ENCODE measurements at regions not wholly inside any gene's neighbourhood (a gene's known extent, or its start where the extent isn't known, plus 50 kb on each side); places are given as distances from the start of the nearest gene placed in this dataset.

DNA sequence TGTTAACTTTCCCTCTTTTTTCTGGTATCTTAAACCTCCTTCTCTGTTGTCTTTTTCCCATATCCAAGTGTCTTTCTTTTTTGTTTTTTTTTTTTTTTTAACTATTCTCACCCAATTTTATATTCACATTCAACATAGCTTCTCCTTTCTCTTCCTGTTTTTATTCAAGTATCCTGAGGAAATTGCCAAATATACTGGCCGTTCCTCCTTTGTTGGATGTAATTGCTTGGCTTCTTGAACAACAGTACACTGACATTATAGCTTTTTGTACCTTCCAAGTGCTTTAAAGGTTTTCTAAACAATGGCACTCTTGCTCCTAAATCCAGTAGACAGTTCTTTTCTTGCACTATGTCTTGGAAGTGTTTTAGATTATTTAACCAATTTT, 1146.8 kb downstream of the MAT2B start:
- DNase-seq (no peak), ATAC-seq (no peak)
- CTCF ChIA-PET = no interaction called here
- Mint-ChIP-seq H3K27me3 (no peaks in the 10 kb centered on the region), H3K9me3 (peaks cover 0 to 13% (median 4%) of the 10 kb centered on the region in 11 donors), H3K36me3 (no peaks in the 10 kb centered on the region), H3K4me3 (no peak overlapping the region), H3K27ac (no peak overlapping the region), H3K4me1 (peaks cover 0 to 1% (median 0%) of the 10 kb centered on the region in 7 donors)
- intact Hi-C loops (cut with micrococcal nuclease) = no loop called here
- no peaks in the 10 kb centered on the region for H3K4me1 ChIP-seq (ENCODE audit: control insufficient read depth in 2 of 2, insufficient read depth in 2 of 2, low read length in 2 of 2)
- H3K27me3 ChIP-seq (ENCODE audit: control insufficient read depth in 2 of 2, insufficient read depth in 2 of 2, low read length in 2 of 2) = no peaks in the 10 kb centered on the region
- H3K27ac ChIP-seq (ENCODE audit: low read depth, low read length) = no peak overlapping the region
- no peaks in the 10 kb centered on the region for H3K36me3 ChIP-seq (ENCODE audit: control insufficient read depth in 2 of 3, insufficient read depth in 3 of 3, low read length in 3 of 3)
- POLR2A ChIA-PET = no interaction called here
- no peaks in the 10 kb centered on the region for H3K9me3 ChIP-seq (ENCODE audit: control insufficient read depth in 2 of 3, low read length in 3 of 3)
- no peak overlapping the region for H3K4me3 ChIP-seq (ENCODE audit: low read length)

DNA sequence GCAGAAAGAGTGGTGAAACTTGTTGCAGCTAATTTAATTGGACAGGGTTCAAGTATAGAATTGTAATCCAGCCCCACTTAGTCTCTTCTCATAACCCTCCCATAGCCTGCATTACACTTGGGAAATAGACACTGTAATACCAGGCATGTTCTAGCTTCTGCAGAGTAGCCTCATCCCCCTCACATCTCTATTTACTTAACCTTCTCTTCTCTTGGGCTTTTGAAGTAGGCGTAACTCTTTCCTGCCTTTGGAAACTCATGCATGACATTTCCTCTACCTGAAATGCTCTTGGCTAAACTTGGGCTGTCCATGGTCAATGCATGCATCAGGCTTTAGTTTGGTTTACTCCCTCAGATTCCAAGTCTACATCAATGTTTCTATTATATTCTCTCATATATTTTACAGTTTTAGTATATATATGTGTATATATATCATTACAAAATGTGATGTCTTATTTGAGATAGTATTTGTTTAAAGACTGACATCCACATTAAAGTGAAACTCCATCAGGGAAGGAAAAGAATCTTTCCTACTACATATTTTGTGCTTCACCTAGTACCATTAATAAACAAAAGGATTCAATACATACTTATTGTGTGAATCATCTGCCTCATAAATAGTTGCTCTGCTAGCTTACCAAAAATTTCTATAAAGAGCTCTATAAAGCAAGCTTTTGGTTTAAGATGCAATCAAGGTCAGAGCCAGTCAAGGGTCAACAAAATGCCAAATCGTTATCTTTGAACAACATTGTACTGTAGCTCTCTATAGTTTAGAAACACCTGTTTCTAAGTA, 1158.0 kb downstream of the MAT2B start:
- no peak overlapping the region for H3K4me3 Mint-ChIP-seq
- H3K27ac Mint-ChIP-seq = no peak overlapping the region

DNA sequence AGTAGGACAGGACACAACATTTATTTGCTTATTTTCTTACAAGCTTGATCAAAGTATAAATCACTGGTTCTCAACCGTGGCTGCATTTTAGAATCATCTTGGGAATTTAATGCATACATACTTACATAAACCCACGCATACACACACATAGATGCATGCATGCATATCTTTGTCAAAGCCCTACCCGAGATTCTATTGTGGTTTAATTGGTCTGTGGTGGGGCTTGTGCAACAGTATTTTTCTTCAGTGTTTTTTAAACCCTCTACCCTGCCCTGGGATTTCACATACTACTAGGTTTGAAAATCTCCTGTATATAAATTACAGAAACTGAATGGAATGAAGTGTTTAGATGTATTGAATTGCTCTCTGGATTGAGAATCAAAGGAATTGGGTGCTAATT, 1166.2 kb downstream of the MAT2B start:
- ChIA-PET CTCF (no interaction called here), POLR2A (no interaction called here)
- H3K27ac Mint-ChIP-seq = no peak overlapping the region
- no peak for DNase-seq
- H3K27ac ChIP-seq (ENCODE audit: low read depth, low read length) = no peak overlapping the region
- no peaks in the 10 kb centered on the region for H3K4me1 ChIP-seq (ENCODE audit: control insufficient read depth in 2 of 2, insufficient read depth in 2 of 2, low read length in 2 of 2)
- no peaks in the 10 kb centered on the region for H3K4me1 Mint-ChIP-seq
- H3K9me3 ChIP-seq (ENCODE audit: control insufficient read depth in 2 of 3, low read length in 3 of 3) = no peaks in the 10 kb centered on the region
- no peaks in the 10 kb centered on the region for H3K36me3 Mint-ChIP-seq
- H3K36me3 ChIP-seq (ENCODE audit: control insufficient read depth in 2 of 3, insufficient read depth in 3 of 3, low read length in 3 of 3) = no peaks in the 10 kb centered on the region
- no peaks in the 10 kb centered on the region for H3K27me3 Mint-ChIP-seq
- intact Hi-C loops (cut with micrococcal nuclease) = no loop called here
- no peak overlapping the region for H3K4me3 ChIP-seq (ENCODE audit: low read length)
- no peak overlapping the region for H3K4me3 Mint-ChIP-seq
- H3K27me3 ChIP-seq (ENCODE audit: control insufficient read depth in 2 of 2, insufficient read depth in 2 of 2, low read length in 2 of 2) = no peaks in the 10 kb centered on the region
- ATAC-seq = no peak
- H3K9me3 Mint-ChIP-seq = peaks cover 0 to 1% (median 0%) of the 10 kb centered on the region in 11 donors

More for the DNA sequence above, 1158.0 kb downstream of the MAT2B start:
- no peaks in the 10 kb centered on the region for H3K27me3 ChIP-seq (ENCODE audit: control insufficient read depth in 2 of 2, insufficient read depth in 2 of 2, low read length in 2 of 2)
- CTCF ChIA-PET = no interaction called here
- DNase-seq (no peak), ATAC-seq (no peak)
- no peaks in the 10 kb centered on the region for H3K36me3 ChIP-seq (ENCODE audit: control insufficient read depth in 2 of 3, insufficient read depth in 3 of 3, low read length in 3 of 3)
- H3K9me3 Mint-ChIP-seq = peaks cover 0 to 7% (median 0%) of the 10 kb centered on the region in 11 donors
- POLR2A ChIA-PET = no interaction called here
- intact Hi-C loops (cut with micrococcal nuclease) = no loop called here
- no peaks in the 10 kb centered on the region for H3K36me3 Mint-ChIP-seq
- no peak overlapping the region for H3K27ac ChIP-seq (ENCODE audit: low read depth, low read length)
- peaks cover 0 to 2% (median 0%) of the 10 kb centered on the region in 7 donors for H3K4me1 Mint-ChIP-seq
- no peaks in the 10 kb centered on the region for H3K9me3 ChIP-seq (ENCODE audit: control insufficient read depth in 2 of 3, low read length in 3 of 3)
- no peaks in the 10 kb centered on the region for H3K4me1 ChIP-seq (ENCODE audit: control insufficient read depth in 2 of 2, insufficient read depth in 2 of 2, low read length in 2 of 2)
- H3K4me3 ChIP-seq (ENCODE audit: low read length) = no peak overlapping the region
- H3K27me3 Mint-ChIP-seq = no peaks in the 10 kb centered on the region

DNA sequence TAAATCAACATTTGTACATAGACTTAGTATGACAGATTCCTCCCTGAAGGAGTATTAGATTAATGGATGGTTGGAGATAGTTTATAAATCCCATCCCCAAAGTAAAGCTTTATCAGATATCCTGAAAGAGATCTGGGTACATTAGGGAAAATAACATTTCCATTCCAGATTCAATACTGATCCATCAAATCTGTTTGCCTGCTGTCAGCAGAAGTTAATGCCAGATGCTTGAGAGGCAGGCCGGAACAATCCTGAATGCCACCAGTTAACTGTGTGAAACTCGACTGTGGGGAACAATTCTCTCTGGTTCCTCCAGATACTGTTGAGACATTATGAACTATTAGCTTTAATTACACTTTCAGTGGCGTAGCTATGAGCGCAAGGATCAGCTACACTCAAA, 1166.8 kb downstream of the MAT2B start:
- Histone ChIP-seq H3K27me3 (ENCODE audit: control insufficient read depth in 2 of 2, insufficient read depth in 2 of 2, low read length in 2 of 2) (no peaks in the 10 kb centered on the region), H3K4me3 (ENCODE audit: low read length) (no peak overlapping the region), H3K9me3 (ENCODE audit: control insufficient read depth in 2 of 3, low read length in 3 of 3) (no peaks in the 10 kb centered on the region), H3K36me3 (ENCODE audit: control insufficient read depth in 2 of 3, insufficient read depth in 3 of 3, low read length in 3 of 3) (no peaks in the 10 kb centered on the region), H3K27ac (ENCODE audit: low read depth, low read length) (no peak overlapping the region), H3K4me1 (ENCODE audit: control insufficient read depth in 2 of 2, insufficient read depth in 2 of 2, low read length in 2 of 2) (no peaks in the 10 kb centered on the region)
- CTCF ChIA-PET = no interaction called here
- Mint-ChIP-seq H3K9me3 (peaks cover 0 to 1% (median 0%) of the 10 kb centered on the region in 11 donors), H3K4me1 (no peaks in the 10 kb centered on the region), H3K27me3 (no peaks in the 10 kb centered on the region), H3K36me3 (no peaks in the 10 kb centered on the region), H3K27ac (no peak overlapping the region), H3K4me3 (no peak overlapping the region)
- POLR2A ChIA-PET = no interaction called here
- intact Hi-C loops (cut with micrococcal nuclease) = no loop called here
- ATAC-seq (no peak), DNase-seq (no peak)

DNA sequence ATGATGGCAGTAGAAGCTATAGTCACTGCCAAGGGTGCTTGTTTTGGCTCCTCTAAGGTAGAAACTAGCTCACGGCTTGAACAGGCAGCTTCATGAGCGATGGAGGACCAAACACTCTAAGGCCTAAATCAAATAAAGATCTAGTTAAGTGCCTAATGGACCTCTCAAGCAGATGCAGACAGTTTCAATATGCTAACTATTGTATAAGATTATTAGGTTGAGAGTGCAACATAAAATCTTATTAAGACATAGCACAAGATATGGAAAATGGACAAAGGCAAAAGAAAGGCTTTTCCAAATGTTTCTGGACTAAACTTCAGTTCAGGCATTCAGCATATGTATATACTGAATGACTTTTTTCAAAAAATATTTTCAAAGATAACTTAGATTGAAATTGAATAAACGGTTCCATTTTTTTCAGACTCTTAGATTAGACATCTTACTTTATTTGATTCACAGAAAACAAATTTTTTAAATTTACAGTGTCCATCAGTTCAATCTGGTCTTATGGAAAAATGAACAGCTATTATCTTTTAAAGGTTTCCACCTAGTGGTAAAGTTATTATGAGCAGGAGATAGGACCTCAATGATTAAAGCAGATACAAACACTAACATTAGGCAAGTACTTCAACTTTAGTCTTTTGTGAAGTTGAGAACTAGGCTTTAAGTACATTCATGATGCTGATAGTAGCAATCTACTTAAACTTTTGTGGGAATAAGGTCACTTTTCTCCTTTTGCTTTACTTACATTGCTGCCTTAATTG, 1167.7 kb downstream of the MAT2B start:
- H3K9me3 ChIP-seq (ENCODE audit: control insufficient read depth in 2 of 3, low read length in 3 of 3) = no peaks in the 10 kb centered on the region
- DNase-seq (no peak), ATAC-seq (no peak)
- no peaks in the 10 kb centered on the region for H3K4me1 ChIP-seq (ENCODE audit: control insufficient read depth in 2 of 2, insufficient read depth in 2 of 2, low read length in 2 of 2)
- POLR2A ChIA-PET = no interaction called here
- H3K27me3 ChIP-seq (ENCODE audit: control insufficient read depth in 2 of 2, insufficient read depth in 2 of 2, low read length in 2 of 2) = no peaks in the 10 kb centered on the region
- no peaks in the 10 kb centered on the region for H3K36me3 Mint-ChIP-seq
- H3K27ac Mint-ChIP-seq = no peak overlapping the region
- H3K4me3 Mint-ChIP-seq = no peak overlapping the region
- intact Hi-C loops (cut with micrococcal nuclease) = no loop called here
- H3K4me1 Mint-ChIP-seq = no peaks in the 10 kb centered on the region
- H3K9me3 Mint-ChIP-seq = peaks cover 0 to 3% (median 0%) of the 10 kb centered on the region in 11 donors
- CTCF ChIA-PET = no interaction called here
- no peak overlapping the region for H3K4me3 ChIP-seq (ENCODE audit: low read length)
- H3K36me3 ChIP-seq (ENCODE audit: control insufficient read depth in 2 of 3, insufficient read depth in 3 of 3, low read length in 3 of 3) = no peaks in the 10 kb centered on the region
- no peak overlapping the region for H3K27ac ChIP-seq (ENCODE audit: low read depth, low read length)
- no peaks in the 10 kb centered on the region for H3K27me3 Mint-ChIP-seq

DNA sequence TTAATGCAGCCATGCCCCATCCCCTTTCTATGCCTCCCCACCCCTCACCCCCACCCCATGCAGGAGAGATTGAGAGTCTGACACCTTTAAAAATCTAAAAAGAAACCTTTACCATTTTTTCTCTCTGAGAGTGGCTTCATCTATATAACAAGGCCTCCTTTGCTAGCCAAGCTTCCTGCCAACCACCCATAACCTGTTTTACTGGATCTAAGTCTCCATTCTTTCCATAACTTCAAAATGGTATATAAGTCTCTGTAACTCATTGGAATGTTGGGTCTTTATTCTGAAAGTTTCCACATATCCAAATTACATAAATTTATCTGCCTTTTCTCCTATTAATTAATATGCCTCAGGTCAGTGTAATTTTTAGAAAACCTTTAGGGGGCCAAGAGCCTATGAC, 1174.0 kb downstream of the MAT2B start:
- H3K4me1 ChIP-seq (ENCODE audit: control insufficient read depth in 2 of 2, insufficient read depth in 2 of 2, low read length in 2 of 2) = no peaks in the 10 kb centered on the region
- no peaks in the 10 kb centered on the region for H3K27me3 ChIP-seq (ENCODE audit: control insufficient read depth in 2 of 2, insufficient read depth in 2 of 2, low read length in 2 of 2)
- DNase-seq (no peak), ATAC-seq (no peak)
- no peaks in the 10 kb centered on the region for H3K4me1 Mint-ChIP-seq
- no peaks in the 10 kb centered on the region for H3K36me3 ChIP-seq (ENCODE audit: control insufficient read depth in 2 of 3, insufficient read depth in 3 of 3, low read length in 3 of 3)
- intact Hi-C loops (cut with micrococcal nuclease) = no loop called here
- H3K4me3 ChIP-seq (ENCODE audit: low read length) = no peak overlapping the region
- no peaks in the 10 kb centered on the region for H3K27me3 Mint-ChIP-seq
- peaks cover 0 to 12% (median 1%) of the 10 kb centered on the region in 11 donors for H3K9me3 Mint-ChIP-seq
- H3K36me3 Mint-ChIP-seq = no peaks in the 10 kb centered on the region
- POLR2A ChIA-PET = no interaction called here
- no peaks in the 10 kb centered on the region for H3K9me3 ChIP-seq (ENCODE audit: control insufficient read depth in 2 of 3, low read length in 3 of 3)
- no peak overlapping the region for H3K27ac ChIP-seq (ENCODE audit: low read depth, low read length)
- CTCF ChIA-PET = no interaction called here
- H3K4me3 Mint-ChIP-seq = no peak overlapping the region
- no peak overlapping the region for H3K27ac Mint-ChIP-seq

DNA sequence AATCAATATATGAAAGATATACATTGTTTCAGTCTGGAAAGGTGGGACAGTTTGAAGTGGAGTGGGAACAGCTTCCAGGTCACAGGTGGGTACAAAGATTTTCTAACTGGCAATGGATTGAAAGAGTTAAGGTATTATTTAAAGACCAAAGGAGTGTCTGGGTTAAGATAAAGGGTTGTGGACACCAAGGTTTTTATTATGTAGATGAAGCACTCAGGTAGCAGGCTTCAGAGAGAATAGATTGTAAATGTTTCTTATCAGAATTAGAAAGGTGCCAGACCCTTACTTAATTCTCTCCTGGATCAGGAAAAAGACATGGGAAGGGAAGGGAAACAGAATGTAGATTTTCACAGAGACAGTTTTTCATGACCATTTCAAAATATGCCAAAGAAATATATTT, 1174.8 kb downstream of the MAT2B start:
- H3K9me3 ChIP-seq (ENCODE audit: control insufficient read depth in 2 of 3, low read length in 3 of 3) = no peaks in the 10 kb centered on the region
- intact Hi-C loops (cut with micrococcal nuclease) = no loop called here
- H3K36me3 ChIP-seq (ENCODE audit: control insufficient read depth in 2 of 3, insufficient read depth in 3 of 3, low read length in 3 of 3) = no peaks in the 10 kb centered on the region
- ChIA-PET CTCF (no interaction called here), POLR2A (no interaction called here)
- no peaks in the 10 kb centered on the region for H3K4me1 Mint-ChIP-seq
- no peak for DNase-seq
- ATAC-seq = no peak
- H3K27me3 Mint-ChIP-seq = no peaks in the 10 kb centered on the region
- H3K4me3 Mint-ChIP-seq = no peak overlapping the region
- H3K27ac ChIP-seq (ENCODE audit: low read depth, low read length) = no peak overlapping the region
- no peaks in the 10 kb centered on the region for H3K27me3 ChIP-seq (ENCODE audit: control insufficient read depth in 2 of 2, insufficient read depth in 2 of 2, low read length in 2 of 2)
- no peaks in the 10 kb centered on the region for H3K36me3 Mint-ChIP-seq
- no peak overlapping the region for H3K27ac Mint-ChIP-seq
- peaks cover 0 to 12% (median 1%) of the 10 kb centered on the region in 11 donors for H3K9me3 Mint-ChIP-seq
- no peak overlapping the region for H3K4me3 ChIP-seq (ENCODE audit: low read length)
- no peaks in the 10 kb centered on the region for H3K4me1 ChIP-seq (ENCODE audit: control insufficient read depth in 2 of 2, insufficient read depth in 2 of 2, low read length in 2 of 2)

Measured in naive thymus-derived CD4-positive, alpha-beta T cell (primary cell).